Femur (tissue), 1 donor: ENCODE measurements at regions not wholly inside any gene's neighbourhood (a gene's known extent, or its start where the extent isn't known, plus 50 kb on each side); places are given as distances from the start of the nearest gene placed in this dataset.

ENCODE experiments used
- DNase-seq: peaks from one replicate; pipeline ENCODE4 v3.0.0-alpha.2; 2017

- no peak for DNase-seq
Observed at GRCh38 chr15:31456354-31457060, 129.9 kb downstream of the KLF13 start.

DNA sequence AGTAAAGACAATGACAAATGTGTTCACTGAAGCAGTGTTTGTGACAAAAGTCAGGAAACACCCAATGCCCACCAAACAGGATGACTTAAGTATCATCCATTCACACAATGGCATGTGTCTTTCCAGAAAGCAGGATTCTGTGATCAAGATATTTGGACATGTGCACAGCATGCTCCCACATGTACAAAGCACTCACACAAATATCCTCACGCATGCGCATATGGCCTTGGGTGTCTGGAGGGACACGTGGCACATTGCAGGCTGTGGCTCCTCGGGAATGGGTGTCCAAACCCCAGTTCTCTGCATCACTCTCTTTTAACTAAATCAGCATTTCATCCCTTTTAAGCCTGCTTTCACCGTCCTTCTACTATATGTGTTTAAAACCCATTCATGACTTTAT is 130.5 kb downstream of the KLF13 start:
- no peak for DNase-seq

DNA sequence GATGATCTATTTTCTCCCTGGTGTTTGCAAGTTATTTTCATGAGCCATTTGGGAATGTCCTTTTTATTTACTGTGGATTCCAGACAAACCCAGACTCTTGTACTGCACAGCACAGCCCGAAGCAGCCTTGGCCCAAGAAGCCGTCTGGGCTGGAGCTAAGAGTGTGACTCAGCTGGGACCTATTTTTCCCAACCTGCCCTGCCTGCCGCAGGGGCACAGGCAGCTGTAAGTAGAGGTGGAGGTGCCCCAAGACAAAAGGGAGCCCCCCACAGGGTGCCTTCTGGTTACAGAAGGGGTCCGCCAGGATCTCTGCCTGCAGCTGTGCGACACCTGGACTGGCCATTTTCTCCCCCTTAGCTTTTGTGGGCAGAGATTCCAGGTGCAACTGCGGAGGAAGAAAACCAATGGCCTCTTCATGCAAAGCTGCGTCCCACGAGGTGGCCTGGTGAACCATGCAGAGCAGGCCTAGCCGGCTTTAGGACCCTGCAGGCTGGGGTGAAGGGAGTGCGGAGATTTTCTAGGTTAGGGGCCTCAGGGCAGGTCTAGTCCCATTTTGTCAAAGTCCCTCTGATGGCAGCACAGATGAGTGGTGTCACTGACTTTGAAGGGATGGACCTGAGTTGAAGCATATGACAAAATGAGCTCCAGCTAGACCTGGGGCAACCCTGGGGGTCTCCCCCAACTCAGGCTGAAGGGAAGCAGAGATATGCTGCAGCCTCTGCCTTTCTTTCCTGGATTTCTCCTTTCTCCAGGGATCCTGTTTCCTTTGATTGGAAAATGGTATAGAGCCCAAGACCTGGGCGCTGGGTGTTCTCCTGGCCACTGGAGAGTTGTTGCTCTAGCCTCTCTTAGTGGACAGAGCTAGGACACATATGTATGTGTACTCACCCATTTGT is 131.2 kb downstream of the KLF13 start:
- DNase-seq = no peak

DNA sequence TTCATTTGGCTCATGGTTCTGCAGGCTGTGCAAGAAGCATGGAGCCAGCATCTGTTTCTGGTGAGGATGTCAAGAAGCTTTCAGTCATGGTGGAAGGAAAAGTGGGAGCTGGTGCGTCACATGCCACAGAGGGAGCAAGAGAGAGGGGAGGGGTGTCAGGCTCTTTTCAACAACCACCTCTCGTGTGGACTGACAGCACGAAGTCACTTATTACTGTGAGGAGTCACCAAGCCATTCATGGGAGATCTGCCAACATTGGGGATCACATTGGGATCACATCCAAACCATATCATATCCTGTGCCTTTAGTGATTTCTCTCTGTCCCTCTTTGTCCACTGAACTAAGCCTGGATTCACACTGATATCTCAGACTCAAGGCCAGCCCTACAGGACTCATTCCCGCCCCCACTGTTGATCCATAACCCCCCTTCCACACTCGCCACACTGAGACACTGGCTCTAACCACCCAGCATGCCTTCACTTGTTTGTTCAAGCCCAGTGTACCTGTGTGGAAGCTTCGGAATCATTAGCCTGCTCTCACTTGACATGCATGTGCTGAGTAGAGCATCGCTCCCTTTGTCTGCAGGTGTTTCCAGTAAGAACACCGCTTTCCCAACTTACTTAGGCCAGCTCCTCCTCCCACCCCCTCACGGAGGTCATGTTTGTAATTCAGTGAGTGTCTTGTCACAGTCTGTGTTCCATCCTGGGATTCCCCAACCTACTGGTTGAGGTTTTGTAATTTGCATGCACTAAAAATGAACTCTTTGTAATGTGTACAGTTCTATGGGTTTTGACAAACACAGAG is 132.2 kb downstream of the KLF13 start:
- no peak for DNase-seq

DNA sequence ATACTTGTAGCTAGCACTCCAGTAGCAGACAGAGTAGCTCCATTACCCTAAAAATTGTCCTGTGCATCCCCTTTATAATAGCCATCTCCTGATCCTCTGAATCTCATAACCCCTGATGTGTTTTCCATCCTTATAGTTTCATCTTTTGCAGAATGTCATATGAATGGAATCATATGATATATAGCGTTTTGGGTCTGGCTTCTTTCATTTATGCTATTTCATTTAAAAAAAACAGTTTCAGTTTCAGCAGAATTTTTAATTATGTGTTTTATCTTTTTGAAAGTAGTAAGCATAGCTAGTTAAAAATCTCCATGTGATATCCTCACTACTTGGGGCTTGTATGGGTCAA is 132.7 kb downstream of the KLF13 start:
- no peak for DNase-seq

DNA sequence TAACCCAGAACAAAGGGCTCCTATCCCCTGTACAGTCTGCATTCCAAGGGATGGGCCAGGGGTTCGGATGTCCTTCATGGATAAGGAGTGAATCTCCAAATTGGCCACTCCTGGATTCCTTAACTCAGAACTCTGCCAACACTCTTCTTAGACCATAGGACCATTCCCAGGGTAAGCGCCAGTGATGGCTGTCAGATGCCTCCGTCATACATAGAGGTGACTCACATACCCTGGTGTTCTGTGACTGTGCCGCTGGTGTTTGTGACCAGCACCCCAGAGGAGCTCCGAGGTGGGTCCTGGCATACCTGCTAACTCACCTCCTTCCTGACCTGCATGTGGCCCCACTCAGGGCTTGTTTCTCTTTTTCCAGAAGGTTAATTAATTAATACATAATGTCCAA is 134.7 kb downstream of the KLF13 start:
- no peak for DNase-seq

DNA sequence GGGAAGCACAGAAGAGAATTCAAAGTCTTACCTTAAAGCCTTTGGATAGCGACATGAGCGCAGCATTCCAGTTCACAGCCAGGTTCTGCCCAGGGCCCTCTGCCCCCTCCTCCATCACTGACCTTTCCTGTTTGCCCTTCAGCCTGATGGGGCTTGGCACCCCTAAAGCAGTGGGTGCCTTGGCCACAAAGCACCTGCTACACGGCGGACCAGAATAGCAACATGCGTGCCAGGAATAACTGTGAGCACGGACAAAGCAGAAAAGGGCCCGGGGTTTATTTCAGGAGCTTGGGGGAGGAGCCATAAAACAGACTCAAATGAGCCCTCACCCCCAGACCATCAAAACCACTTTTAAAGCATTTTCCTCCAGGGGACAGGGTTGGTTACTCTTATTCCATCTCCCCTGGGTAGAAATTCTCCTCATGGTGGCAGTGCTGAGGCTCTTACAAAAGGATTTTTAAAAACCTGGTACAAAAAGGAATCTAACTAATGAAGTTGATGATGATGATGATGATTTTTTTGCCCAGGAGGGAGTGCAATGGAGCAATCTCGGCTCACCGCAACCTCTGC is 135.4 kb downstream of the KLF13 start:
- no peak for DNase-seq

DNA sequence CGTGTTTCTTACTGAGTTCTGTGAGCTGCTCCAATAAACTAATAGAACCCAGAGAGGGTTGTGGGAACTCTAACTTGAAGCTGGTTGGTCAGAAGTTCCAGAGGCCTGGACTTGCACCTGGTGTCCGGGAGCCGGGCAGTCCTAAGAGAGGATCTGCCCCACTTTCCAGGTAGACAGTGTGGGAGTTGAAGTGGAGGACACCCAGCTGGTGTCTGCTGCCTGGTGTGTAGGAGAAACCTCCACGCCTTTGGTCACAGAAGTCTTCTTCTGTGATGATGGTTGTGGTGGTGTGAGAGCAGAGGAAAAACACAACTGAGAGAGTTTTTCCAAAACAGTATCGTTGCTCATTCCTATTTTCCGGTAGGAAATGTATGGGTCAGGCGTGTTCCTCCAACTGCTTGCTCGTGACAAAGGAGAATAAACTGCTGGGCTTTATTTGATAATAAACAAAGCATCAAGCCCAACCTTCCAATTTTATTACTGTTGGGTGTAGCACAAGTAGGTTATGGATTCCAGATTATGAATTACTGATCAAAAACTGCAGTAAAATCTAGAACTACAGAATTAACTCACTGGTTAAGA is 137.0 kb downstream of the KLF13 start:
- no peak for DNase-seq

- DNase-seq = no peak
Observed at GRCh38 chr15:31464216-31465082, 137.8 kb downstream of the KLF13 start.

DNA sequence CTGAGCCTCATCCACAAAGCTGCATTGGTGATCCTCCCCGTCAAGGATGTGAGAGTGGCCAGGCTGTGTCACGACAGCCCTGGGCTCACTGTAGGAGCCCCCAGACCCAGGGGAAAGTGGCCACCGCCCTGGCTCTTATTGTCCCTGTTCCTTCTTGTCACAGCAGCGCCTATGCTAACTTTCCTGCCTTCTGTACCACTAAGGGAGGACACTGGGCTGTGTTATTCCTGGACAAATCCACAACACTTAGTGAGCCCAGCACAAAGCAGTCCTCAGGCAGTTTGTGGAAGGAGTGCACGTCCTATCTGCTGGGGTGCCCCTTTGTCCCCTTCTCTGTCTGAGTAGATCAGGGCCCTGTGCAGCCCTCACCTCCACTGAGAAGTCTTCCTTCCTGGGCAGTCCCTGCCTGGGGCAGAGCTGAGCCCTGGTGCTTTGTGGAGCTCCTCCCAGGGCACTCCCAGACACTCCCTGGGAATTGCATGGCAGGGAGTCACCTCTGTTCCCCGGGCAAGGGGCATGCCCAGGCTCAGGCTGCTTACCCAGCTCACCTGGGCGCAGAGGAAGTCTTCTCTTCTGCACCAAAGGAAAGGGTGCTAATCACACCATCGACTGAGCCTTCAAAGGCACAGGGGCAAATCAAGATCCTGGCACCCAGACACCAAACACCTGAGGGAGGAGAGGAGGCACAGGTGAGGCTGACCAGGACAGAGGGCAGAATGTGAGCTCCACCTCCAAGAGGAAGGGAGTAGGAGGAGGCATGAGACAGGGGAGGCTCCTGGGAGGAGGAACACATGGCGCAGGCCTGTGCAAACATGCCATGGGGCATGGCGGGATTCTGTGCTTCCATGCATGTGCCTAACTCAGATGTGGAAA is 138.7 kb downstream of the KLF13 start:
- no peak for DNase-seq

DNA sequence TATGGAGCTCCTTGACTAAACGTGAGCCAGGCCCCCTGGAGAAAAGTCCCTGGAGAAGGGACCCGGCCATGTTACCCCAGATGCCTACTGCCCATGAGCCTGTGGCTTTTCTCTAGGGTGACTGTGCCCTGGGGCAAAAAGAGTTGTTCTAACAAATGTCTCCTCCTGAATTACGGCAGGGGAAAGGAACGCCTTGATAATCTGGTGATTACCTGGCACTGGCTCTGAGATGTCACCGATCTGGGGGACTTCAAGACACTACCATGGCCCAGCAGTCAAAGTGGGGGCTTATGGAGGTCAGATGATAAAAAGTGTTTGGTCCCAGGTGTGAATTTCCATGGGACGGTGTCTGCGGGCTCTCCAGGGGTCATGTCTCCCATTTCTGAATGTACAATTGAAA is 140.7 kb downstream of the KLF13 start:
- DNase-seq = no peak

- DNase-seq = no peak
Observed at GRCh38 chr15:31468911-31469785, 142.5 kb downstream of the KLF13 start.

DNA sequence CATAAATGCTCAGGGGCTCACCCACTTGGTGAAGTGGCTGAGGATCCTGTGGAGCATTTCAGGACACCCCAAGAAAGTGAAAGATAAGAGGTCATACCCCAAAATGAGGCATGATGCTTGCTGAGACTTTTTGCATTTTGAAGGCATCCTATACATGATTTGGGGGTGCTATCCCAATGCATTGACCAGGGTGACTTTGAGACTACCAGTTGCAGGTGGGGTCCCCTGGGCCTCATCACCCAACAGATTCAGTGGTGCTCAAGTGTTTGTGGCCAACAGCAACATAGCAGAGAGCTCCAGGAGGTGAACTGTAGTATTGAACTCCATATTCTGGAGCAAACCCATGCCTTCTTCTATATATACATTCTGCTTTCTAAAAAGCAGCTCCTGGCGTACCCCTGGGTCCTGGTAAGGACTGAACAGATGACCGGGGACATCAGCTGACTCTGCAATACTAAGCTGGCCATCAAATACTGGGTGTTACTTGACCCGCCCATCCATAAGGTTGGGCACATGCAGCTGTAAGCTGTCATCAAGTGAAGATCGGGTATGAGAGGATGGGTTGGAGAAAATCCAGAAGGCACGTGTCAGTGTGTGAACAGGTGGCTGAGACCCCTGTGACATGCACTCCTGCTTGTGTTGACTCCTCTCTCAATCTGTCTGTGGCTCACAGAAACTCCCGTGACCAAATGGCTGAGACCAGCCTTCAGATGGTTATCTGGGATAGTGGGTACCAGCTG is 143.3 kb downstream of the KLF13 start:
- DNase-seq = no peak

GRCh38 chr15:31470756-31471155 is 144.1 kb downstream of the KLF13 start:
- DNase-seq = no peak

GRCh38 chr15:31471731-31472430 is 145.2 kb downstream of the KLF13 start:
- DNase-seq = no peak

DNA sequence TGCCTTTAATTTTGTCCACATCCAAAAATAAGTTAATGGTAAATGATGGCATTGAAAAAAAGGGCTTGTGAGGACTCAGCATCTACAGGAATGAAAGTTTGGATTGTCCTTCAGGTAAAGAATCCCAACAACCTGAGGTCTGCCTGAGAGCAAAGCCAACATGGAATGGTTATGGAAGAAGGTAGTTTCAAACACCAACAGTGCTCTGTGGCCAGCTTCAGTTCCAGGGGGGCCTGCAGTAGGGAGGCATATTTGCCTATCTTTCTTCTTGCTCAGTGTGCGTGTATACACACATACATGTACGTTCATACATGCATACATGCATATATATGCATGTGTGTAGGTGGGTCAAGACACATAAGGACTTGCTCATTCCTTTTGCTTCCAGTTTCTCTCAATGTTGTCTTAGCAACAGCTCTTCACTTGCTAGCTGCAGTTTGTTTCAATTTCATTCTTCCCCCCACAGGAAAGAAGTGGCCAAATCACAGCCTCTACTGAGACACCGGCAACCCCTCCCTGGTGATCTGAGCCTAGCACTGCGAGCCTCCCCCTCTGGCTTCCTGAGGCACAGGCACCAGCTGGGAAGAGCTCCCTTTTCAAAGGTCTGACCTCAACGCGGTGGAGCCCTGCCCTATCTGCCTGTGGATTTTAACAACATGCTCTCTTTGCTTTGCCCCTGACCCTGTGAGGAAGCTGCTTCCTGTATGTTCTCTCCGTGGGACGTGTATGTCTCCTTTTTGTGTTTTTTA is 146.2 kb downstream of the KLF13 start:
- peak; percentile 54 for DNase-seq

GRCh38 chr15:31473385-31474058 is 146.9 kb downstream of the KLF13 start:
- DNase-seq = no peak
